ENCODE measurements at regions not wholly inside any gene's neighbourhood (a gene's known extent, or its start where the extent isn't known, plus 50 kb on each side); places are given as distances from the start of the nearest gene placed in this dataset.

DNA sequence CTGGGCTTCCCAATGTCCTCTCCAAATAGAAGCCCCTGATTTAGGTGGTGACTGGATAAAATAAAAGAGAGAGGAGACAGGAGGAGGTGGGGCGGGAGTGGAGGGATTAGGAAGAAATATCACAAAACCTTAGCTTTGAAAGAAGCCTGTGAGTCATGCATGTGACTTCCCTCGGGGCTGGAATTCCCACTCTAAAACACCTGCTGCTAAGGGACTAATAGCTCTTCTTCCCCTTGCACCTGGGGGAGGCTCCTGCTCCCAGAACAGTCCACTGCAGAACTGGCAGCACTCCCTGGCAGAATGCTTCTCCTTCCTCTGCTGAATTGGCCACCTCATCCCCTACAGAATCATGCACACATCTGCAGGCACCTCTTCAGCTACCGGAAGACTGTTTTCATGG lies 207.2 kb downstream of the ATG4C start:
- 50% methylated on average over 1 of the region's 3 CpGs for WGBS (ENCODE audit: insufficient coverage)
- intact Hi-C loops (cut with micrococcal nuclease), result no loop called here
- H3K9me3 ChIP-seq (replicated peaks in 1 of 2; ENCODE audit: control insufficient read depth in 1 of 2, insufficient read depth in 1 of 2, low read length in 2 of 2), result no peaks in the 10 kb centered on the region
- no peak overlapping the region for H3K4me2 ChIP-seq (replicated peaks; ENCODE audit: extremely low read depth, low read length, poor library complexity, severe bottlenecking)
- no peak overlapping the region for H3K4me3 Mint-ChIP-seq
- no peaks in the 10 kb centered on the region for H3K4me1 ChIP-seq (ENCODE audit: control insufficient read depth in 1 of 2, insufficient read depth in 2 of 2, low read length in 2 of 2)
- no peaks in the 10 kb centered on the region for H3K4me1 Mint-ChIP-seq
- H3K4me3 ChIP-seq (replicated peaks in 1 of 3; ENCODE audit: low read depth in 2 of 3, low read length in 3 of 3), result no peak overlapping the region
- H2AFZ ChIP-seq (ENCODE audit: insufficient read depth, low read depth, low read length, poor library complexity, severe bottlenecking), result no peak overlapping the region
- H3K9me3 Mint-ChIP-seq, result peaks cover 0 to 3% (median 2%) of the 10 kb centered on the region in 7 donors
- H3K9ac ChIP-seq (ENCODE audit: insufficient read depth, low read length, poor library complexity, severe bottlenecking), result no peak overlapping the region
- no peak overlapping the region for H3K27ac Mint-ChIP-seq
- no peaks in the 10 kb centered on the region for H3K79me2 ChIP-seq (ENCODE audit: insufficient read depth, low read length)
- no peaks in the 10 kb centered on the region for H3K27me3 ChIP-seq (ENCODE audit: control insufficient read depth in 2 of 2, insufficient read depth in 2 of 2, low read length in 2 of 2)
- no peaks in the 10 kb centered on the region for H3K36me3 ChIP-seq (replicated peaks in 1 of 2; ENCODE audit: control insufficient read depth in 1 of 2, insufficient read depth in 2 of 2, low read length in 2 of 2)
- no peak for DNase-seq
- no peaks in the 10 kb centered on the region for H3K36me3 Mint-ChIP-seq
- no peak for TF ChIP-seq CTCF (IDR thresholded peaks at IDR 0.05)
- no peaks in the 10 kb centered on the region for H4K20me1 ChIP-seq (ENCODE audit: insufficient read depth, low read length)
- H3K27me3 Mint-ChIP-seq (ENCODE audit: low read depth in 3 of 3), result peaks cover 1 to 4% (median 1%) of the 10 kb centered on the region in 3 donors
- no peak overlapping the region for H3K27ac ChIP-seq (ENCODE audit: low read depth in 1 of 2, low read length in 2 of 2)

DNA sequence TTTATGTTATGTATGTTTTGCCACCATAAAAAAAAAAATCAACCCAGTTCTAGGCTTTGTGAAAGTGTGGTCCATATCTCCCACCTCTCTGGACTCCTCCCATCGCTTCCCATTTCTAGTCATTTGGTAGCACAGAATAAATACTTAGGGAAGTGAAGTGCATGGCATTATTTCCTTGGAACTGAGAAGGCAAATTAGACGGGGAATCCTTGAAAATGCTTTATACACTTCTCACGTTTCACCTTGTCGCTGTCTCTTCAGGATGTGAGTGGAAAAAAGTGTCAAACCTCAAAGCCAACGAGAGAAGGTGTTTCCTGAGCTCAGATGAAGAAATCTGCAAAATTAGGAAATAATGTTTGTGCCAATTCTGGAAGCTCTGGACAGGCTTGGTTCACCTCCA lies 209.9 kb downstream of the ATG4C start:
- H3K9me3 ChIP-seq (replicated peaks in 1 of 2; ENCODE audit: control insufficient read depth in 1 of 2, insufficient read depth in 1 of 2, low read length in 2 of 2), result no peaks in the 10 kb centered on the region
- Mint-ChIP-seq H3K27me3 (ENCODE audit: low read depth in 3 of 3) (peaks cover 1 to 4% (median 4%) of the 10 kb centered on the region in 3 donors), H3K9me3 (peaks cover 0 to 1% (median 0%) of the 10 kb centered on the region in 7 donors), H3K36me3 (no peaks in the 10 kb centered on the region), H3K4me3 (no peak overlapping the region), H3K27ac (no peak overlapping the region), H3K4me1 (no peaks in the 10 kb centered on the region)
- no peak overlapping the region for H2AFZ ChIP-seq (ENCODE audit: insufficient read depth, low read depth, low read length, poor library complexity, severe bottlenecking)
- no peaks in the 10 kb centered on the region for H3K36me3 ChIP-seq (replicated peaks in 1 of 2; ENCODE audit: control insufficient read depth in 1 of 2, insufficient read depth in 2 of 2, low read length in 2 of 2)
- no peaks in the 10 kb centered on the region for H3K27me3 ChIP-seq (ENCODE audit: control insufficient read depth in 2 of 2, insufficient read depth in 2 of 2, low read length in 2 of 2)
- 20% methylated on average over 1 of the region's 5 CpGs for WGBS (ENCODE audit: insufficient coverage)
- no peak overlapping the region for H3K9ac ChIP-seq (ENCODE audit: insufficient read depth, low read length, poor library complexity, severe bottlenecking)
- intact Hi-C loops (cut with micrococcal nuclease), result no loop called here
- DNase-seq, result no peak
- H4K20me1 ChIP-seq (ENCODE audit: insufficient read depth, low read length), result no peaks in the 10 kb centered on the region
- H3K4me2 ChIP-seq (replicated peaks; ENCODE audit: extremely low read depth, low read length, poor library complexity, severe bottlenecking), result no peak overlapping the region
- H3K4me3 ChIP-seq (replicated peaks in 1 of 3; ENCODE audit: low read depth in 2 of 3, low read length in 3 of 3), result no peak overlapping the region
- no peaks in the 10 kb centered on the region for H3K4me1 ChIP-seq (ENCODE audit: control insufficient read depth in 1 of 2, insufficient read depth in 2 of 2, low read length in 2 of 2)
- no peak for TF ChIP-seq CTCF (IDR thresholded peaks at IDR 0.05)
- no peak overlapping the region for H3K27ac ChIP-seq (ENCODE audit: low read depth in 1 of 2, low read length in 2 of 2)
- no peaks in the 10 kb centered on the region for H3K79me2 ChIP-seq (ENCODE audit: insufficient read depth, low read length)

Data from CD14-positive monocyte (primary cell).